CD4-positive, alpha-beta T cell treated with Interleukin-10 for 1 hour (primary cell): ENCODE measurements at regions not wholly inside any gene's neighbourhood (a gene's known extent, or its start where the extent isn't known, plus 50 kb on each side); places are given as distances from the start of the nearest gene placed in this dataset.
A peak's percentile ranks its signal among the peaks of the same experiment; 100 is the strongest.
"Not testable (repeated sequence)": the region's sequence is repeated elsewhere in the genome, so short reads cannot be mapped to it uniquely, and the experiment has no call there.

Experiments used
- DNase-seq: peaks from one replicate; pipeline ENCODE4 v3.0.0-alpha.2; 2020

- not testable (repeated sequence) for DNase-seq
Measured at GRCh38 chr18:14460364-14460763, 83.0 kb downstream of the POTEC start.

DNA sequence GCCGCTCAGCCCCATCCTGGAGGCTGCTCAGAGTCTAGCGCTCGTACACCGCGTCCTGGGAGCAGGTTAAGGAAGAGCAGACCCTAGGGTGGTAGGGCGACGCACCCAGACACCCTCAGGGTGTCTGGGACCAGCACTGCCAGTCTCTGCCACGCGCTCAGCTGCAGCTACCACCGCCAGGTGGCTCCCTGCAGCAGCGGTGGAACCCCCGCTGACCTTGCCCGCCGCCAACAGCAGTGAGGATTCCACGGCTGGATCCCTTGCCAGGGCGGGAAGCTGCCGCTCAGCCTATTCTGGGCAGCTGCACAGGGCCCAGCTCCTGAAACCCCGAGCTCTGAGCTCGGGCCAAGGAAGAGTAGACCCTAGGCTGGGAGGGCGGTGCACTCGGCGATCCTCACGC is 83.6 kb downstream of the POTEC start:
- DNase-seq, result not testable (repeated sequence)

- DNase-seq, result peak; percentile 80
Measured at GRCh38 chr18:14458009-14458945, 85.1 kb downstream of the POTEC start.

DNA sequence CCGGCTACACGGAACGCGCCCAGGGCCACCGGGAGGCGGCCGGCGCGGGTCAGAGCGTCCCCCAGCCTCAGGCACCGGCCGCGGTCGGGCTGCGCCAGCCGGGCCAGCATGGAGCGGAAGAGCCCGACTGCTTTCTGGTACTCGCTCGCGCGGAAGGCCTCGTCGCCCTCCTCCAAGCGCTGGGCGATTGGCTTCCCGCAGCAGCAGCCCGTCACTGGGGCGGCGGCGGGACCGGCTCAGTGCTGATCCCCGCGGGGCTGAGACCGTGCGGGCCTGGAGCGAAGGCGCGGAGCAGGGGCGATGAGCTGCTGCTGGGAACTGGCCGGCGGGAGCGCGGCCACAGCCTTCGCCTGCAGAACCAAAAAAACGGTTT is 92.8 kb downstream of the POTEC start:
- DNase-seq, result peak; percentile 37

DNA sequence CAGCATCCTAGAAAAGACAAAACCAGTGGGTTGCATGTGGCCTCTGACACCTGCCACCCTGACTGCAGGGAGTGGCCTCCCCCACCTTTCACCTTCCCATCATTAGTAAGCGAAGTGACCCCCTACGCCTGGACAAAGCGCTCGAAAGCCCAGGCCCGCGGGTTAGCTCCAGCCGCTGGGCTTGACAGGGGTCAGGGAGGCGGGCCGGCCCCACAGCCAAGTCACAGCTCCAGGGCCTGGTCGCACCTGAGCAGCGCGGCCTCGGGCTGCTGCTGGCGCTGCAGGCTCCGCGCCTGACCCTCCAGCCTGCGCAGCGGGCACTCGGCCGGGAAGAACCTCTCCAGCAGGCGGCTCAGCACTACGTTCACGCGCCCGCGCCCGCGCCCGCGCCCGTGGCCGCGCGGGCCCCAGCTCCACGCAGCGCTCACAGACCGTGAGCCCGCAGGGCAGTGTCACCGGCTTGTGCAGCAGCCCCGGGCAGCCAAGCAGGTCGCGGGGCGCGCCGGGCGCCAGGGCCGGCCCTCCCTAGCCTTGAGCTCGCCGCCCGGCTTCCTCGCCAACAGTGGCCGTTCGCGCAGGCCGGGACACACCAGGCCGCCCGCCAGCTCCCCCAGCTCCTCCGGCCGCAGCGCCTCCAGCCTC is 93.3 kb downstream of the POTEC start:
- peak; percentile 53 for DNase-seq

DNA sequence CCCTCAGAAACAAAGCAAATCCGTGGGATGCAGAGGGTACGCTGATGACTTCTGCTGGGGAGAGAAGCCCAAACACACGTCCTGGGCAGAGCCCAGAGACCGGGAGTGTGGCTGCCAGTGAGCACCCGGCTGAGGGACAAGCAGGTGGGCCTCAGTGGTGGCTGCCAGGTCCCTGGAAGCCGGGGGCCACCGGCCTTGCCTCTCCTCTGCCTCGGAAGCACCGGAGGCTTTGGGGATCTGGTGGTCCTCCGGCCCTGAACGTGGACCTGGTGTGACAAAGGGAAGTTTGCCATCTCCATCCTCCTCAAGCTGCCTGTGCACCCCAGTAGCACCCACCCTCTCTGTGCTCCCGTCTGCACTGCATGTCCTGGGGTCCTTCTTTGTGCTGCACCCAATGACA is 94.3 kb downstream of the POTEC start:
- DNase-seq, result not testable (repeated sequence)

GRCh38 chr18:14447715-14448114 is 95.7 kb downstream of the POTEC start:
- DNase-seq, result not testable (repeated sequence)

DNA sequence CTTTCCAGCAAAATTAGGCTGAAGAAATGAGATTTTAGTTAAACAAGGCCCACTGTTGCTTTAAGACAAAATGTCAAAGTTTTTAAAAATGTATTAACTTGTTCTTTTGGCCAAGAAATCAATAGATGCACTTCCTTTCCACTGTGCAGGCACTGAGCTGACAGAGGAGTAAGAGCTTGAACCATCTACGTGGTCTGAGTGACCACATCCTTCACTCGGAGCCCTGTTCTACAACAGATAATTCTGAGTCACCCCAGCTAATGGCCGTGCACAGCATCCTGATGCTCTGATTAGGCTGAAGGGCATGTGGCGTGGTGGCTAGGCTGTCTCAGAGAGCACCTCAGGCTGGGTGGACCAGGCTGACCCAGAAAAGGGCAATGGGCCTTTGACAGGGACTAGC is 107.9 kb downstream of the POTEC start:
- DNase-seq, result not testable (repeated sequence)

DNA sequence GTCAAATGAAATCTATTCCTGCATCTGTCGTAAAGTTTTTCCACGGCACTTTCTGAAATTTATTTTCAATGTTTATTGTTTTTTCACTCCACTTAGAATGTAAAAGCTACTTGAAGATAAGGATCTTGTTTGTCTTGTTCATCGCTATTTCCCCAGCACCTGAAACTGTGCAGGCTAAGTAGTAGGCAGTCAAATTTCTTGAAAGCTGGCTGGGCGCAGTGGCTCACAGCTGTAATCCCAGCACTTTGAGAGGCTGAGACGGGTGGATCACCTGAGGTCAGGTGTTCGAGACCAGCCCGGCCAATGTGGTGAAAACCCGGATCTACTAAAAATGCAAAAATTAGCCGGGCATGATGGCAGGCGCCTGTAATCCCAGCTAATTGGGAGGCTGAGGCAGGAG is 111.0 kb downstream of the POTEC start:
- DNase-seq, result not testable (repeated sequence)

DNA sequence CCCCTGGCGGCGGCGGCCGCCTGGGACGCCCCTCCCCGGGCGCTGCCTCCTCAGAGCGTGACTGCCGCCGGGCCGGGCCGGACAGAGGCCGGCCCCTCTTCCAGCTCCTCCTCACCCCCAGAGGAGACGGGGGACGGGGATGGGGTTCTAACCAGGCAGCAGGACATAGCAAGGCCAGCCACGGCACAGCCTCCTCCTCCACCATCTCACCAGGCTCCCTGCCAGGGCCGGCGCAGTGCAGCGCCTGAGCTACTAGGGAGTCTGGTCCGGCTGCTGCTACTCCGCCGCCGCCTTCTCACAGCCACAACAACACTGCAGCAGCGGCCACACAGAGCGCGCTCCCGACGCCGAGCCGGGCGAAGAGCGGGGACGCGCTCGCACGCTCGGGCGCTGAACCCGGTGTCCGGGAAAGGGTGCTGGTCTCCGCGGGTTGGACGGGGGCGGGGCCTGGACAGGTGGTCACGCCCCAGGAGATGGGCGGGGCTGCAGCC is 112.3 kb downstream of the POTEC start:
- DNase-seq, result peak; percentile 77

DNA sequence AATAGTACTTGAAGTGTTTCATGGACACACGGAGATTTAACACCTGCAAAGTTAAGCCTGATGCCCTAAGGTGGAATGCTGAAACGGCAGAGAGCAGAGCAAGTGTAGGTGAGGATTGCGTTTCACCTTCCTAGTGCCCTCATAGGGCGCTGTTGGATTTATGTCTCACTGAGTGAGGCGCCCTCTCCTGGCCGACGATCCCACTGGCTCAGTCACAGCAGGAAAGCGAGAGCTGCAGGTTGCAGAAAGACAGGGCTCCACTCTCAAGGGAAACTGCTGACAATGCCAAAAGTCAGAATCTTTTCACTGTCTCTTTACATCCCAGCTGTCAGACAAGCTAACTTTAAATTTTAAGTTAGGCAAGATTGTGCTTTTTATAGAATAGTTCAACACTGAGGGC is 127.6 kb downstream of the POTEC start:
- peak; percentile 42 for DNase-seq

DNA sequence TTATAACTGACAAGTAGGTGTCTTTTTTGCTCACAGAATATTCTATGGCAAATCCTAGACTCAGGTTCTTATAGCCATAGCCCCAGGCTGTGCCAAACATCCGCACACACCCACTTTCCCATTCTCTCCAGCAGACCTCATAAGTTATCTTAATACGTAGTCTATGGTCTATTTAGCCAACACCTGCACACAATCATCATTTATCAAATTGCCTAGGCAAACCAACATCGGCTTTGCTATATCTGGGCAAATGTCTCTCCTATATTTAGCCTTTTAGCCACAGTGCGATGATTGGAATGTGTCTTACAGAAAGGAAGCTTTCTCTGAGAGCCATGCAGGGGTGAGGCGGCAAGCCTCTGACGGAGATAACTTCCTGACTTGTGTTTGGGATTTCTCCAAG is 128.0 kb downstream of the POTEC start:
- DNase-seq, result not testable (repeated sequence)

DNA sequence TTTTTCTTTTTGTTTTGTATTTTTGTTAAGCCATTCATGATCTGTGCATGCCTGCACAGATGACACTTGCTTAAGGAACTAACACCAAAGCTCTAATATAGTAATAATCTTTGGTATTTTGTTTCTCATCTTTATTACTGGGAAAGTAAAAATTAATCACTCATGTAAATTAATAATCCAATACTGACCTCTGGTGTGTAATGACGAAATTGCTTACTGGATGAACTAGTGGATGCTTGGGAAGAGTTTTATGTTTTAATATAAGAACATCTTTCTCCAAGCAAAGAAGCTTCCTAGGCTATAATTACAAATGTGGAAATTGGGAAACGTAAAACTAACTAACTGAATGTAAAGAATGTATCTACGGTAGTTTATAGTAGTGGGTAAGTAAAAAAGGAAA is 147.9 kb downstream of the POTEC start:
- peak; percentile 32 for DNase-seq

- not testable (repeated sequence) for DNase-seq
Measured at GRCh38 chr18:14393563-14394103, 149.8 kb downstream of the POTEC start.

DNA sequence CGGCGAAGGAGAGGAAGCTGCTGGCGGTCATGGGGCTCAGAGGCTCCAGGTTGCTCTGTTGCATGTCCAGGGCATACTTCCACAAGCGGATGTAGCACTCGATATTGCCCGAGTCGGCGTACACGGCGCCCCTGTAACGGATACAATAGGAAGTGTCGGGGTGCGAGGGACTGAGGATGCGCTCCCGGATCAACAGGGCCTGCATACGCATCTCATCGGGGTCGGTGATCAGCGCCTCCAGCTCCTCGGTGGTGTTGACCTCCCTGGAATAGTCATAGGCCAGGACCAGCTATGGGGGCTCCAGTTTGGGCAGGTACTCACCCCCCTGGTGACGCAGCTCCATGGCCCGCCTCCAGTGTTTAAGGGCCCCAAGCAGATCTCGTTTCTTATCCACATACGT is 150.8 kb downstream of the POTEC start:
- DNase-seq, result not testable (repeated sequence)

DNA sequence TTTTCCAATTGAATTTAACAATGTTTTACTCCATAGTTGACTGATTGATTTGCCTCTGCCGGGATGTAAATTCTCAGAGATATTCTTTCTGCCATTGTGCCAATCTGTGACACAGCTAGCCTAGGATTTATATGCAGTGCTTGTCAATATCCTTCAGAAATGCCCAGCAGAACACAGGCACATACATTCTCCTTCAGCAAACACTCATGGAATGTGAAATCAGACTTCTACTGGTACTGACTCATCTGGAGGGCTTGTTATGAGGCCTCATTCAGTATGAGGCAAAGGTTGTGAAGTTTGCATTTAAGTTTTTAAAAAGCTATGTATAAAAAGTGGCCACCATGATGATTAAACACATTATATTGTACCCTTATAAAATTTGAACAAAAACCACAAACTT is 158.4 kb downstream of the POTEC start:
- not testable (repeated sequence) for DNase-seq

- DNase-seq, result not testable (repeated sequence)
Measured at GRCh38 chr18:14382666-14383065, 160.7 kb downstream of the POTEC start.

GRCh38 chr18:14379489-14379888 is 163.9 kb downstream of the POTEC start:
- not testable (repeated sequence) for DNase-seq

- DNase-seq, result not testable (repeated sequence)
Measured at GRCh38 chr18:14378376-14378775, 165.0 kb downstream of the POTEC start.

DNA sequence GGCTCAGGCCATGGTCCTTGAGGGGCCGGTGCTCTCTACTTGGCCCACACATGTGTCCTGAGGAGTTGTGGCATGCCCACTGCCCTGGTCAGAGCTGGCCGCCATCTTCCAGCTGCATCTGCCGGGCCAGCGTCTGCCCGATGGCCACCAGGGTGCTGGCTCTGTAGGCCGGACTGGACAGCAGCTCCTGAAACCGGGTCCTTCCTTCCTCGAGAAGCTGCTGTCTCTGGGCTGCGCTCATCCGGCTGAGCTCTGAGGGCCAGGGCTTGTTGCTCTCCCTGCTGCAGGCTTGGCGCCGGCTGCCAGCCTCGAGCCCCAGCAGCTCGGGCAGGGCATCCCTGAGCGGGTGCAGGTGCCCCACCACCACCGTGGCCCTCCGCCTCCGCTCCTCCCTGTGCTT is 182.1 kb downstream of the POTEC start:
- not testable (repeated sequence) for DNase-seq

GRCh38 chr18:14357553-14358297 is 185.7 kb downstream of the POTEC start:
- not testable (repeated sequence) for DNase-seq

DNA sequence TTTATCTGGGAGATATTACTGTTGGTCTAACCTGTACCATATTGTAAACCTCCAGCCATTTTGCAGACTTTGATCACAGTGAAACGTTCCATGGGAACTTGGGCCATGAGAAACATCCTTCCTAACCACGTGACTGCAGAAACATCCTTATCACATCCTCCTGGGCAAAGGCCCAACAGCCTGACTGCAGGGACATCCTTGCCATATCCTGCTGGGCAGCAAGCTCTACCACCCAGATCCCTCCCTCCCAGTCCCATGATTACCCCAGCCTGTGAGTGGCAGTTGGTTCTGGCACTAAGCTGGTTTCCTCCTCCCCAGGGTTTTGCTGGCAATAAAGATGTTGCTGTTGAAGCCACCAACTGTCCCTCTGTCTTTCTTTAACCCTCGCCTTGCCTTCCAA is 201.2 kb downstream of the POTEC start:
- not testable (repeated sequence) for DNase-seq

DNA sequence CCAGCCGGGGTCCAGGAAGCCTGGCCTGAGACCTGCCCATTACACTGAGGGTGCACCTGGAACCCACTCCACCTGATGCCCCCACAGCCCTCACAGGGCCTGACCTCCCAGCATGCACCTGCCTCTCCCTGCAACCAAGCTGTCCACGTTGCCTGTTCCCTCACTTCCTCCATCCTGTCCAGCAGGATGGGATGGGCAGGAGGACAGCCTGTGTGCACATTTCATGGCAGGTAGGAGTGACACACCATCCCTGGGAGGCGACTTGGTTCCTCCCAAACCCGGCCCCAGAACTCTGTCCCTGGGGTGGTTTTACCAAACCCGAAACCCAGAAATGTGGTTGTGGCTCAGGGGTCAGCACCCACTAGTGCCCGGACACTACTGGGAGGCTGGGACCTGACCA is 203.8 kb upstream of the ZNF519 start:
- not testable (repeated sequence) for DNase-seq
